GM18868 (cell line): ENCODE measurements at regions not wholly inside any gene's neighbourhood (a gene's known extent, or its start where the extent isn't known, plus 50 kb on each side); places are given as distances from the start of the nearest gene placed in this dataset.
"Not testable (repeated sequence)": the region's sequence is repeated elsewhere in the genome, so short reads cannot be mapped to it uniquely, and the experiment has no call there.

Experiments used
- ATAC-seq: cut with Tn5 transposase; IDR thresholded peaks from one replicate; pipeline ENCODE4 v1.9.1; 2021; ENCODE audit warnings: mild to moderate bottlenecking, moderate library complexity; ENCODE audit not compliant: unreplicated experiment

DNA sequence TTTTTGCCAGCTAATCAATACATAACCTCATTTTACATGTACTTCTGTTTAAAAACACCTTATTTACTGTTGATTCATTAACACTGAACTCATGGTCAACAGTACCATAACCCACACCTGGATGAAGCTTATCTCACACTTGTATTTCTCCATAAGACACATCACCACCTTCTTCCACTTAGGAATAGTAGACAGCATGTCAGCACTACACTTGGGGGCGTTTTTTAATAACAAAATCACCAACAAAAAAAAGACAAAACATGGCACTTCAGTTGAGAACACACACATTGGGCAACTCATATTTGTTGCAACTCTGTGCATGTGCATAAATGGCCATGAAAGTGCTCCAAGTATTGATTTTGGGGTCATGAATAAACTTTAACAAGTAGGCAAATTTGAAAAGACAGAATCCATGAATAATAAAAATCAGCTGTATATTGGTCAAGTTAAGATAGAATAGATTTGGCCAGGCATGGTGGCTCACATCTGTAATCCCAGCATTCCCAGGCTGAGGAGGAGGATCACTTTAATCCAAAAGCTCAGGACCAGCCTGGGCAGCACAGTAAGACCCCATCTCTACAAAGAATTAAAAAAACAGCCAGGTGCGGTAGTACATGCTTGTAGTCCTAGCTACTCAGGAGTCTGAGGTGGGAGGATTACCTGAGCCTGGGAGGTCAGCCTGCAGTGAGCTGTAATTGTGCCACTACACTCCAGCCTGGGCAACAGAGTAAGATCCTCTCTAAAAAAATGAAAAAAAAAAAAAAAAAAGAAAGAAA, 84.4 kb upstream of the SRD5A2 start:
- no peak for ATAC-seq

DNA sequence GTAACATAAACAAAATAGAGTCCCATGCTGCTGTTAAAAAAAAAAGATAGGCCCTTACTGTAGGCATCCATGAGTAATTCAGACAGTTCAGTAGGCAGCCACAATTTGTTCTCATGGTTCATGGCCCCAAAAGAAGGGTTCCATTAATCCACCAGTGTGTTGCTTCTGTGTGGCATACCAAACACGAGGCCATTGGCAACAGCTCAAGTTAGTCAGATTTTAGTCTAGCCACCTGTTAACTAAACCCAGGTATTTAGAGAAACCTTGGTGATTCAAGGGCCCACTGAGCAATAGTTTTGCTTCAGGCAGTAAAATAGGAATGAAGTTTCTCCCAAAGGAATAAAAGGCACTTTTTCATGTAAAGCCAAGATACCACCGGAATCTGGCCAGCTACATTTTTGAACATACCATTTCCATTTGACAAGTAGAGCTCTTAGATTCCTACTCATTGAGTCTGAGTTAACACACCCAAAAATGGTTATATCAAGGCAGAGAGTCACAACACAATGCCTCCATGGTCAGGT, 80.1 kb upstream of the SRD5A2 start:
- ATAC-seq, result no peak

DNA sequence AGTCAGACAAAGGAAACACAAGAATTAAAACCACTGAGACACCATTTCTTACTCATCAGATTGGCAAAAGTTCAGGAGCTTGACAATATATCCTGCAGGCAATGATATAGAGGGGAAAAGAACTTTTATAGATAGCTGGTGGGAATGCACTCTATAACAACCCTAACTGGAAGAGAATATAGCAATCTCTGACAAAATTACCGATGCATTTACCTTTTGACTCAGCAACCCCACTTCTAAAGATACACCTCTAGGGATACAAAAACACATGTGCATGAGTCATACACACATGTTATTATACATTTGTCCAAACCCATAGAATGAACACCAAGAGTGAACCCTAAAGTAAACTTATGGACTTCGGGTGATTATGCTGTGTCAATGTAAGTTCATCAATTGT, 79.4 kb upstream of the SRD5A2 start:
- ATAC-seq, result no peak

DNA sequence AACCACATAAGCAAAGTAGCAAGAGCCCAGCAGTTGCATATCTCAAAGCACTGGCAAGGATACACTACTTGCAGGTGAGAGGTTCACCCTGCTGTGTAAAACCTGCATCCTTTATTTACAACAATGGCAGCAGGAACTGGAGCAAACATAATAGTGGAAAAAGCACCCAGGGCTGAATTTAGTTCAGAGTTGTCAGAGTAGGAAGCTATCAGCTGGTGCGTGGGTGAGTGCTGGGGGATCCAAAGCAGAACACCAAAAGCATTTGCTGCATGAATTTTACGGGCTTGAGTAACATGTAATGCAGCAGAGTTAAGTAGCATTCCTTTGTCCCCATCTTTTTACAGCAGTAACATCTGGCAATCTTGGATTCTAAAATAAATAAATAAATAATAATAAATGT, 73.5 kb upstream of the SRD5A2 start:
- ATAC-seq, result no peak

DNA sequence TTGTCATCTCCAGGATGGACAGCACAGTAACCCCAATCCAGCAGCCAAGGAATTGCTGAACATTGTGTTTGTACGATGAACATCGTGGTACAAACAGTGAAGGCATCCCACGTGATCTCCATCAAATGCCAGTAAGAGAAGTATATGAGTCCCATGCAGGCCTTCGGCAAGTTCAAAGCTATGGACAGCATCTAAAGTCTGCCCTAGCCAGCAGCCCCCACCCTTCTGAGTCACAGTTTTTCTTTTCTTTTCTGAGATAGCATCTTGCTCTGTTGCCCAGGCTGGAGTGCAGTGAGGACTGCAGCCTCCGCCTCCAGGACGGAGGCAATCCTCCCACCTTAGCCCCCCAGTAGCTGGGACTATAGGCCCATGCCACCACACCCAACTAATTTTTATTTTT, 71.0 kb upstream of the SRD5A2 start:
- ATAC-seq, result no peak

DNA sequence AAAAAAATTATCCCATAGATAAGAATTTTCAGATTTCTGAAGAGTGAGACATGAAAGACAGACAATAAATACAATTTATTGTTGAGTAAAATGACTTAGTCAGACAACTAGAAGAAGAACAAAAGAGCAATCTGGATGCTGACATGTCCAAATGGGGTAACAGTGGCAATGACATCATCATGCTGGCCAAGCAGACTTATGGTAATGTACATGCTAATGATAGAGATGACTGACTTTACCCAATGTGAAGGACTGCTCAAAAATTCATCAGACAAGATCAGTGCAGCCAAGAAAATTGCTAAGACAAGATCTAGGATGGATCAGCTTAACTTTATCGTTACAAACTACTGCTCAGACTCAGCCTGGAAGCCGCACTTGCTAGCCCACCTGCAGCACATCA, 70.5 kb upstream of the SRD5A2 start:
- ATAC-seq, result no peak

DNA sequence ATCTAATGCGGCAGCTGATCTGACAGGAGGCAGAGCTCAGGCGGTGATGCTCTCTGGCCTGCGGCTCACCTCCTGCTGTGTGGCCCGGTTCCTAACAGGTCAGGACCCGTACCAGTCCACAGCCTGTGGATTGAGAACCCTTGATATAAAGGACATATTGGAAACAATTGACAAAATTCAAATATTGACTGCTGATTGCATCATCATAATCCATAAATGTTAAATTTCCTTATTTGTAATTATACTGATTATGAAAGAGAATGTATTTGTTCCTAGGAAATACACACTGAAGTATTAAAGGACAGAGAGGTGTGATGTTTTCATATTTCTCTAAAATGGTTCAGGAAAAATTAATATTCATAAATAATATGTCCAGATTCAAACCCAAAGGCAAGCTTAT, 63.8 kb upstream of the SRD5A2 start:
- ATAC-seq, result no peak

DNA sequence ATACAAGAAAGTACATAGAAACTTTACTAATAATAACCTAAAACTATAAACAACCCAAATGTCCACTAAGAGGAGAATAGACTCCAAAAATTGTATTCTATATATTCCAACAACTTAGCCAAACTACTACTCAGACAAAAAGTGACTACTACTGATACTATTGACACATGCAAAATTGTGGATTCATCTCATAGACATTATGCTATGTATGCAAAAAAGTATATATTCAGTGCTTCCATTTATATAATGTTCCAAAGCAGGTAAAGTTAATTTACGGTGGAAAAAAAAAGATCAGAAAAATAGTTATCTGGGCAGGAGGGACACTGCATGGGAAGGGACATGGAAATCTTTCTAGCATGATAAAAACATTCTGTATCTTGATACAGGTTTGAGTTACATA, 62.0 kb upstream of the SRD5A2 start:
- no peak for ATAC-seq

DNA sequence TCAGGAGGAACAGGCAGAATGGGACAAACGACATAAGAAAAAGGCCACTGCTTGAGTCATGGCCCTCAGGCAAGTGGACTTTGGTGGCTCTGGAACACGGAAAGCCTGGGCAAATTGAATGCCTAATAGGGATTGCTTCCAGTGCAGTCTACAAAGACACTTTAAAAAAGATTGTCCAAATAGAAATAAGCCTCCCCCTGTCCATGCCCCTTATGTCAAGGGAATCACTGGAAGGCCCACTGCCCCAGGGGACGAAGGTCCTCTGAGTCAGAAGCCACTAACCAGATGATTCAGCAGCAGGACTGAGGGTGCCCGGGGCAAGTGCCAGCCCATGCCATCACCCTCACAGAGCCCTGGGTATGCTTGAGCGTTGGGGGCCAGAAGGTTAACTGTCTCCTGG, 51.5 kb upstream of the SRD5A2 start:
- ATAC-seq, result not testable (repeated sequence)
